ENCODE measurements at regions not wholly inside any gene's neighbourhood (a gene's known extent, or its start where the extent isn't known, plus 50 kb on each side); places are given as distances from the start of the nearest gene placed in this dataset.

DNA sequence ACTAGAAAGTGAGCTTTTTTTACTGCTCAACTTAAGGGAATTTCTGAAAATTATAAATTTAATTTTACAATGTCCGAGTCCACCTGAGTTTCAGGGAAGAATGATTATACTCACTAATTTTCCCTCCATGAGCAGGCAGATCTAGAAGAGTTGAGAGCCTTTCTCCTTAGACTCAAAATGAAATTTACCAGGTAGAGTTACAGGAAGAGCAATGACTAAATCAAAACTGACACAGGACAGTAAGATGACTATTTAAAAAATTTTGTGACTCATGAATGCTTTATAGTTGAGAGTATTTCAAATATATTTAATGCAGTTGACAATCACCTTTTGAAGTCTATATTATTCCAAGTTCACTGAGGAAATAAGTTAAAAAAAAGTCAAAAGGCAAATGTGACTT is 198.1 kb upstream of the NRSN1 start:
- TF ChIP-seq, protein P1, sequence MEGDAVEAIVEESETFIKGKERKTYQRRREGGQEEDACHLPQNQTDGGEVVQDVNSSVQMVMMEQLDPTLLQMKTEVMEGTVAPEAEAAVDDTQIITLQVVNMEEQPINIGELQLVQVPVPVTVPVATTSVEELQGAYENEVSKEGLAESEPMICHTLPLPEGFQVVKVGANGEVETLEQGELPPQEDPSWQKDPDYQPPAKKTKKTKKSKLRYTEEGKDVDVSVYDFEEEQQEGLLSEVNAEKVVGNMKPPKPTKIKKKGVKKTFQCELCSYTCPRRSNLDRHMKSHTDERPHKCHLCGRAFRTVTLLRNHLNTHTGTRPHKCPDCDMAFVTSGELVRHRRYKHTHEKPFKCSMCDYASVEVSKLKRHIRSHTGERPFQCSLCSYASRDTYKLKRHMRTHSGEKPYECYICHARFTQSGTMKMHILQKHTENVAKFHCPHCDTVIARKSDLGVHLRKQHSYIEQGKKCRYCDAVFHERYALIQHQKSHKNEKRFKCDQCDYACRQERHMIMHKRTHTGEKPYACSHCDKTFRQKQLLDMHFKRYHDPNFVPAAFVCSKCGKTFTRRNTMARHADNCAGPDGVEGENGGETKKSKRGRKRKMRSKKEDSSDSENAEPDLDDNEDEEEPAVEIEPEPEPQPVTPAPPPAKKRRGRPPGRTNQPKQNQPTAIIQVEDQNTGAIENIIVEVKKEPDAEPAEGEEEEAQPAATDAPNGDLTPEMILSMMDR (IDR thresholded peaks at IDR 0.05 in 8 of 11, conservative IDR thresholded peaks at IDR 0.05 in 3 of 11) = no peak
- no peak for TF ChIP-seq POLR2AphosphoS5 (IDR thresholded peaks at IDR 0.05)
